ENCODE measurements at regions not wholly inside any gene's neighbourhood (a gene's known extent, or its start where the extent isn't known, plus 50 kb on each side); places are given as distances from the start of the nearest gene placed in this dataset.

DNA sequence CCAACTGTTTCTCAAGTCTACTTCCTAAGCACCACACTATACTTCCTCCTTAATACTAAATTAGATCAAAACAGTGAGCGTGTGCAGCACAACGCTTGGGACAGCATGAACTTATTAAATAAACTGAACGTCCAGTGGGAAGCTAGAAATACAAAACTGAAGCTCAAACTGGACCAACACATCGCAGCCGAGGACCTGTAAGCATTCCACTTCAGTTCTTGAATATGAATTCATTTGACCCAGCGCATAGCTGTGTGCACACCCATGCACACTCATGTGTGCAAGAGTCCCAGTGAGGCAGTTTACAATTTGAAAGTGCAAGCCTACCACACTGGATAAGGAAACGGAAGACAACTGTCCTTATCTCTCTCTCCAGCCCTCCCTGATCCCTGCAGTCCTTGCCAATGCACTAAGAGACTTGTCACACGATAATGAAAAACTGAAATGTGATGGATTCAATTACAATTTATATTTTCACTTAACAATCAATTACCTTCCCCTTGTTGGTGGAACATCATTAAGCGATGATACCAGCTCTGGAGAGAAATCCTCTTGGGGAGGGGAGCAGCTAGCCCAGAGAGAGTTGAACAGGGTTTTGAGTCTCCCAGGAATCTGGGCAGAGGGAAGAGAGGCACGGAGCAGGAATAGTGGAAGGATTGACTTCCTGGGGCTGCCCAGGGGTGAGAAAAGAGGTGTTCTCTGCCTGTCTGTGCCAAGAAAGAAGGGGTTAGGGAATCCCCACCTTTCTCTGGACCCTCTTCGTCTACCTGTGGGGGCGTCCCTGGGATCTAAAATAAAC is 186.5 kb upstream of the KLHL29 start:
- TF ChIP-seq, protein P1, sequence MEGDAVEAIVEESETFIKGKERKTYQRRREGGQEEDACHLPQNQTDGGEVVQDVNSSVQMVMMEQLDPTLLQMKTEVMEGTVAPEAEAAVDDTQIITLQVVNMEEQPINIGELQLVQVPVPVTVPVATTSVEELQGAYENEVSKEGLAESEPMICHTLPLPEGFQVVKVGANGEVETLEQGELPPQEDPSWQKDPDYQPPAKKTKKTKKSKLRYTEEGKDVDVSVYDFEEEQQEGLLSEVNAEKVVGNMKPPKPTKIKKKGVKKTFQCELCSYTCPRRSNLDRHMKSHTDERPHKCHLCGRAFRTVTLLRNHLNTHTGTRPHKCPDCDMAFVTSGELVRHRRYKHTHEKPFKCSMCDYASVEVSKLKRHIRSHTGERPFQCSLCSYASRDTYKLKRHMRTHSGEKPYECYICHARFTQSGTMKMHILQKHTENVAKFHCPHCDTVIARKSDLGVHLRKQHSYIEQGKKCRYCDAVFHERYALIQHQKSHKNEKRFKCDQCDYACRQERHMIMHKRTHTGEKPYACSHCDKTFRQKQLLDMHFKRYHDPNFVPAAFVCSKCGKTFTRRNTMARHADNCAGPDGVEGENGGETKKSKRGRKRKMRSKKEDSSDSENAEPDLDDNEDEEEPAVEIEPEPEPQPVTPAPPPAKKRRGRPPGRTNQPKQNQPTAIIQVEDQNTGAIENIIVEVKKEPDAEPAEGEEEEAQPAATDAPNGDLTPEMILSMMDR (IDR thresholded peaks at IDR 0.05): no peak
- TF ChIP-seq SIN3A (IDR thresholded peaks at IDR 0.05; ENCODE audit: borderline replicate concordance, insufficient read depth, low read depth, low read length) (no peak), POLR2AphosphoS5 (IDR thresholded peaks at IDR 0.05; ENCODE audit: low read depth, low read length) (no peak)
- TF ChIP-seq, protein P2, sequence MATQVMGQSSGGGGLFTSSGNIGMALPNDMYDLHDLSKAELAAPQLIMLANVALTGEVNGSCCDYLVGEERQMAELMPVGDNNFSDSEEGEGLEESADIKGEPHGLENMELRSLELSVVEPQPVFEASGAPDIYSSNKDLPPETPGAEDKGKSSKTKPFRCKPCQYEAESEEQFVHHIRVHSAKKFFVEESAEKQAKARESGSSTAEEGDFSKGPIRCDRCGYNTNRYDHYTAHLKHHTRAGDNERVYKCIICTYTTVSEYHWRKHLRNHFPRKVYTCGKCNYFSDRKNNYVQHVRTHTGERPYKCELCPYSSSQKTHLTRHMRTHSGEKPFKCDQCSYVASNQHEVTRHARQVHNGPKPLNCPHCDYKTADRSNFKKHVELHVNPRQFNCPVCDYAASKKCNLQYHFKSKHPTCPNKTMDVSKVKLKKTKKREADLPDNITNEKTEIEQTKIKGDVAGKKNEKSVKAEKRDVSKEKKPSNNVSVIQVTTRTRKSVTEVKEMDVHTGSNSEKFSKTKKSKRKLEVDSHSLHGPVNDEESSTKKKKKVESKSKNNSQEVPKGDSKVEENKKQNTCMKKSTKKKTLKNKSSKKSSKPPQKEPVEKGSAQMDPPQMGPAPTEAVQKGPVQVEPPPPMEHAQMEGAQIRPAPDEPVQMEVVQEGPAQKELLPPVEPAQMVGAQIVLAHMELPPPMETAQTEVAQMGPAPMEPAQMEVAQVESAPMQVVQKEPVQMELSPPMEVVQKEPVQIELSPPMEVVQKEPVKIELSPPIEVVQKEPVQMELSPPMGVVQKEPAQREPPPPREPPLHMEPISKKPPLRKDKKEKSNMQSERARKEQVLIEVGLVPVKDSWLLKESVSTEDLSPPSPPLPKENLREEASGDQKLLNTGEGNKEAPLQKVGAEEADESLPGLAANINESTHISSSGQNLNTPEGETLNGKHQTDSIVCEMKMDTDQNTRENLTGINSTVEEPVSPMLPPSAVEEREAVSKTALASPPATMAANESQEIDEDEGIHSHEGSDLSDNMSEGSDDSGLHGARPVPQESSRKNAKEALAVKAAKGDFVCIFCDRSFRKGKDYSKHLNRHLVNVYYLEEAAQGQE (IDR thresholded peaks at IDR 0.05; ENCODE audit: insufficient read depth in 1 of 2, low read depth in 2 of 2, low read length in 1 of 2): no peak

All from Panc1 (cell line).